ENCODE measurements at regions not wholly inside any gene's neighbourhood (a gene's known extent, or its start where the extent isn't known, plus 50 kb on each side); places are given as distances from the start of the nearest gene placed in this dataset.
"Not testable (repeated sequence)": the region's sequence is repeated elsewhere in the genome, so short reads cannot be mapped to it uniquely, and the experiment has no call there.

DNA sequence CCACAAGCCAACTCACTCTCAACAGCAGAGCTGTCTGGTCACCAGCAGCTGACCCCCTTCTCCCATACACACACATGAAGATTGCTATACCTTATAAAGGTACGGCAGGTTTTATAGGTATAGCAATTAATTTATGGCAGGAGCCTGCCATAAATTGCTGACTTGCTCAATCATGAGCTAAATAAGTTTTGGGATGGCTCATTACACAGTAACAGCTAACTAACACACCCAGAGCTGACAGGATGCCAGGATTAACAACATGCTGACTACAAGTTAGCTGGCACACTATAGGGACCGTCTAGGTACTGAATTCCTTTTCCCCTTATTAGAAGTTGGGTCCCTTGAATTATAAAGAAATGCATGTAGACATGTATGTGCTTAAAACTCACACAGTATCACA lies 150.3 kb upstream of the KCNJ18 start:
- Mint-ChIP-seq H3K4me1 (ENCODE audit: unreplicated experiment) (peaks cover 12% of the 10 kb centered on the region), H3K36me3 (peaks cover 24% of the 10 kb centered on the region), H3K27ac (no peak overlapping the region), H3K27me3 (no peaks in the 10 kb centered on the region), H3K4me3 (no peak overlapping the region), H3K9me3 (peaks cover 5% of the 10 kb centered on the region)
- DNase-seq (ENCODE audit: extremely low spot score, unreplicated experiment): no peak
- TF ChIP-seq, protein P1, sequence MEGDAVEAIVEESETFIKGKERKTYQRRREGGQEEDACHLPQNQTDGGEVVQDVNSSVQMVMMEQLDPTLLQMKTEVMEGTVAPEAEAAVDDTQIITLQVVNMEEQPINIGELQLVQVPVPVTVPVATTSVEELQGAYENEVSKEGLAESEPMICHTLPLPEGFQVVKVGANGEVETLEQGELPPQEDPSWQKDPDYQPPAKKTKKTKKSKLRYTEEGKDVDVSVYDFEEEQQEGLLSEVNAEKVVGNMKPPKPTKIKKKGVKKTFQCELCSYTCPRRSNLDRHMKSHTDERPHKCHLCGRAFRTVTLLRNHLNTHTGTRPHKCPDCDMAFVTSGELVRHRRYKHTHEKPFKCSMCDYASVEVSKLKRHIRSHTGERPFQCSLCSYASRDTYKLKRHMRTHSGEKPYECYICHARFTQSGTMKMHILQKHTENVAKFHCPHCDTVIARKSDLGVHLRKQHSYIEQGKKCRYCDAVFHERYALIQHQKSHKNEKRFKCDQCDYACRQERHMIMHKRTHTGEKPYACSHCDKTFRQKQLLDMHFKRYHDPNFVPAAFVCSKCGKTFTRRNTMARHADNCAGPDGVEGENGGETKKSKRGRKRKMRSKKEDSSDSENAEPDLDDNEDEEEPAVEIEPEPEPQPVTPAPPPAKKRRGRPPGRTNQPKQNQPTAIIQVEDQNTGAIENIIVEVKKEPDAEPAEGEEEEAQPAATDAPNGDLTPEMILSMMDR (conservative IDR thresholded peaks at IDR 0.05): no peak

DNA sequence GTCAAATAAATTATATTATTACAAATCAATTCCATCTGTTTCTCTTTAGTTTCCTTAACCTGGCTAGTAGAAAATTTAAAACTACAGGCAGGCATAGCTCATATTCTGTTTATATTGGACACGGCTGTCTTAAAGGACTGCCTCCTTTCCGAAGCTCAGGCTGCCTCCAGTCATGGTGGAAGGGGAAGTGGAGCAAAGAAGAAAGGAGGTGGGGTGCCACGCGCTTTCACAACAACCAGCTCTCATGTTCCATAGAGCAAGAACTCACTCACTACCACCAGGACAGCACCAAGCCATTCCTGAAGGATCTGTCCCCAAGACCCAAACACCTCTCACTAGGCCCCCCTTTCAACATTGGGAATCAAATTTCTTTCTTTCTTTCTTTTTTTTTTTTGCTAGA lies 149.3 kb upstream of the KCNJ18 start:
- Mint-ChIP-seq H3K9me3 (peaks cover 5% of the 10 kb centered on the region), H3K36me3 (peaks cover 21% of the 10 kb centered on the region), H3K4me3 (no peak overlapping the region), H3K4me1 (ENCODE audit: unreplicated experiment) (peaks cover 12% of the 10 kb centered on the region), H3K27ac (no peak overlapping the region), H3K27me3 (no peaks in the 10 kb centered on the region)
- TF ChIP-seq, protein P1 (conservative IDR thresholded peaks at IDR 0.05): no peak
- no peak for DNase-seq (ENCODE audit: extremely low spot score, unreplicated experiment)

DNA sequence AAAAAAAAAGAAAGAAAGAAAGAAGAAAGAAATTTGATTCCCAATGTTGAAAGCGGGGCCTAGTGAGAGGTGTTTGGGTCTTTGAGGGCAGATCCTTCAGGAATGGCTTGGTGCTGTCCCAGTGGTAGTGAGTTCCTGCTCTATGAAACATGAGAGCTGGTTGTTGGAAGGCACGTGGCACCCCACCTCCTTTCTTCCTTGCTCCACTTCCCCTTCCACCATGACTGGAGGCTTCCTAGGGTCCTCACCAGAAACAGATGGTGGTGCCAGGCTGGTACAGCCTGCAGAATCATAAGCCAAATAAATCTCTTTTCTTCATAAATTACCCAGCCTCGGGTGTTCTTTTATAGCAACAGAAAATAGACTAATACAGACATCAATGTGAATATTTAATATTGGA lies 147.3 kb upstream of the KCNJ18 start:
- Mint-ChIP-seq H3K27me3 (peaks cover 10% of the 10 kb centered on the region), H3K36me3 (peaks cover 21% of the 10 kb centered on the region), H3K4me3 (no peak overlapping the region), H3K27ac (no peak overlapping the region), H3K4me1 (ENCODE audit: unreplicated experiment) (peaks cover 20% of the 10 kb centered on the region), H3K9me3 (no peaks in the 10 kb centered on the region)
- TF ChIP-seq, protein P1 (conservative IDR thresholded peaks at IDR 0.05): no peak
- no peak for DNase-seq (ENCODE audit: extremely low spot score, unreplicated experiment)

DNA sequence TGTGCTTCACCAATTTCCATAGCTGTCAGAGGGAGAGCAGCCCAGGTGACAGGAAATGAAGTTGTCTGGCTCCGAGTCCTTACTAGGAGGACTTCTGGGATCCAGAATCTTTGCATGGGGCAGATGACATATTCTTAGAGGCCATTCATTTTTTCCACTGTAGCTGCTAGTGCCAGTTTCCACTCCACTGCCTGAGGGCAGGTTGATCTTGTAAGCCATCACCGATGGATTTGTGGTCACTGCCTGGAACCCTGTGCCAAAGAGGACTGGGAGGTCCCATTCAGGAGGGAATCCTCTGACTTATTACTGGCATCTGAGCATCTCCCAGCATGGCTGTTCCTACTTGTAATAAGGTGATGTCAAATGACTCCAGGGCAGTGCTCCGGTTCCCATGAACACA lies 144.1 kb upstream of the KCNJ18 start:
- Mint-ChIP-seq H3K4me1 (ENCODE audit: unreplicated experiment) (peaks cover 18% of the 10 kb centered on the region), H3K27ac (no peak overlapping the region), H3K36me3 (peaks cover 20% of the 10 kb centered on the region), H3K27me3 (peaks cover 31% of the 10 kb centered on the region), H3K9me3 (no peaks in the 10 kb centered on the region), H3K4me3 (no peak overlapping the region)
- TF ChIP-seq, protein P1 (conservative IDR thresholded peaks at IDR 0.05): no peak
- DNase-seq (ENCODE audit: extremely low spot score, unreplicated experiment): no peak

DNA sequence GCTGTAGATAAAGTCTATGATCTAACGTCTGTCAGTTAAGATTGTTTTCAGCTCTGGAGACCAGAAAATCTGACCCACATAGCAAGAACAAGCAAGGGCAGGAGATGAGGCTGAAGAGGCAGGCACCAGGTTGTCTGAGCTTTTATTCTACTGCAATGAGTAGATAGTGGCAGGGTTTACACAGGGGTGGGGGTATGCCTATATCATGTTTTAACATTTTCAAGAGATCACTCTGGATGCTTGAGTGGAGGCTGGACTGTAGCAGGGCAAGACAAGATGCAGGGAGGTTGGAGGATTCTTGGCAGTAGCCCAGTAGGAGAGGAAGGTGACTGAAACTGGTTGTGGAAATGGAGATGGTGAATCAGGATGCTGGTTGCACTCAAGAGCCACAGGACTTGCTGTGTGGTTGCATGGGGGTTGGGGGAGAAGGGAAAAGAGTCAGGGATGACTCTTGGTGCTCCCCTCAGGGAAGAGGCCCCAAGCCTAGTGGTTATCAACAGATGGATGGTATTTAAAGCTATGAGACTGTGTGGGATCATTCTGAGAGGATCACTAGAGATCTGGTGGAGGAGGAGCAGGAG lies 143.1 kb upstream of the KCNJ18 start:
- H3K4me1 Mint-ChIP-seq (ENCODE audit: unreplicated experiment): peaks cover 12% of the 10 kb centered on the region
- peak overlapping the region; percentile 75 for H3K4me3 Mint-ChIP-seq
- peaks cover 19% of the 10 kb centered on the region for H3K36me3 Mint-ChIP-seq
- TF ChIP-seq, protein P1 (conservative IDR thresholded peaks at IDR 0.05): no peak
- peaks cover 36% of the 10 kb centered on the region for H3K27me3 Mint-ChIP-seq
- no peak overlapping the region for H3K27ac Mint-ChIP-seq
- DNase-seq (ENCODE audit: extremely low spot score, unreplicated experiment): no peak
- H3K9me3 Mint-ChIP-seq: no peaks in the 10 kb centered on the region

DNA sequence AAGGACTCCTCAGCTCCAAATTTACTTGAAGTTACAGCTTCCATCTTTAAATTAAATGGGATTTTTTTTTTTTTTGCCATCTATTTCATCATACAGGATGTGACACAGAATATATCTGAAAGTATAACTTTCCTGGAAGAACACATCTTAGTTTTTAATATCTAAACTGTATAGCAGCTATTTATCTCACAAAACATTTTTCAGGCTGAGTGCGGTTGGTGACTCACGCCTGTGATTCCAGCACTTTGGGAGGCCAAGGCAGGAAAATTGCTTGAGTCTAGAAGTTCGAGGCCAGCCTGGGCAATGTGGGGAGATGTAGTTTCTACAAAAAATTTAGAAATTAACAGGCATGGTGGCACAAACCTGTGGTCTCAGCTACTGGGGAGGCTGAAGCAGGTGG lies 142.3 kb upstream of the KCNJ18 start:
- peak overlapping the region; percentile 92 for H3K4me3 Mint-ChIP-seq
- not testable (repeated sequence) for H3K9me3 Mint-ChIP-seq; DNase-seq (ENCODE audit: extremely low spot score, unreplicated experiment); H3K27ac Mint-ChIP-seq
- H3K36me3 Mint-ChIP-seq: peaks cover 16% of the 10 kb centered on the region
- H3K4me1 Mint-ChIP-seq (ENCODE audit: unreplicated experiment): peaks cover 12% of the 10 kb centered on the region
- H3K27me3 Mint-ChIP-seq: peaks cover 39% of the 10 kb centered on the region
